ENCODE measurements at regions not wholly inside any gene's neighbourhood (a gene's known extent, or its start where the extent isn't known, plus 50 kb on each side); places are given as distances from the start of the nearest gene placed in this dataset.

DNA sequence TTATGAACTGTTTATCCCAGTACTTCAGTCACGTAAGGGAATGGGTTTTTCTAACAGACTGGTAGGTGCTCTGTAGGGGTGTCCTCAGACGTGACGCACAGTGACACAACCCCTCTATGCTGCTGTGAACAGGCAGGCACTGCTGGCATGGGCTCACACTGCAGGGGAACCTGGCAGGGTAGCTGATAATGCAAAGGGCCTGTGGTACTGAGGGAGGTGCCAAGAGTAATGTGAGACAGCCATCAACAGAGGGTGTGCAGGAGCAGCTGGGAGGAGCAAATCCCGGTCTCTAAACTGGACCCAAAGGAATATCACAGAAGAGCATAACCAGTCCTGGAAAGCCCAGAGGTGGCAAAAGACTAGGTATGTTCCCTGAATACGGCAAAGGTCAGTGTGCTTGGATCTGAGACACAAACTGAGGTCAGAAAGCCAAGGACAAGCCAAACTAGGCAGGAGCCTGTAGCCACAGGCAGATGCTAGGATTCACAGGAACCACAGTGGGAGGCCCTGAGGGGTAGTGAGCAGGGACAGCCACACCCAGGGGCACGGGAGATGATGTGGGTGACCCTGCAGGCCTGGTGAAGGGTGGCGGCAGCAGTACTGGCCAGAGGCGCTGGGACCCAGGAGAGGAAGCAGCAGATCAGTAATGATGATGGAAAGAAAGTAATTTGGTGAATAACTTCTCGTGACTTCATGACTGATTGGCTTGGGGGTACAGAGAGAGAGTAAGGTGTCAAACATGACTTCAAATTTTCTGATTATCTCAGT is 248.1 kb upstream of the CHRNA7 start:
- no peak for DNase-seq

DNA sequence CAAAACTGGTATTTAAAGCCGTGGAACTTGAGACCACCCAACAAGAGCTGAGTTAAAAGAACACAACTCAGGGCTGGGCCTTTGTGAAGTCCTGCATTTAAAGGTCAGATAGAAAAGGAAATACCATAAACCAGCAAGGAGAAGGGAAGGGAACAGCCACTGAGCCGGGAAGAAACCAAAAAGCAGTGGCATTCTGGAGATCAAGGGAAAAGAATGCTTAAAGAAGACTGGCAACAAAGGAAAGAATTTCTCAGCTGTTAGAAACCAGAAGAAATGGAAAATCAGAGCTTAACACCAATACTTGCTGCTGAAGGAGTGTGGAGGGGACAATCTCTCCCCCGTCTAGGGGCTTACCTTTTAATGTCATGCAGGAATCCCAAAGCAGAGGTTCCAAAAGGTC is 247.4 kb upstream of the CHRNA7 start:
- no peak for DNase-seq

DNA sequence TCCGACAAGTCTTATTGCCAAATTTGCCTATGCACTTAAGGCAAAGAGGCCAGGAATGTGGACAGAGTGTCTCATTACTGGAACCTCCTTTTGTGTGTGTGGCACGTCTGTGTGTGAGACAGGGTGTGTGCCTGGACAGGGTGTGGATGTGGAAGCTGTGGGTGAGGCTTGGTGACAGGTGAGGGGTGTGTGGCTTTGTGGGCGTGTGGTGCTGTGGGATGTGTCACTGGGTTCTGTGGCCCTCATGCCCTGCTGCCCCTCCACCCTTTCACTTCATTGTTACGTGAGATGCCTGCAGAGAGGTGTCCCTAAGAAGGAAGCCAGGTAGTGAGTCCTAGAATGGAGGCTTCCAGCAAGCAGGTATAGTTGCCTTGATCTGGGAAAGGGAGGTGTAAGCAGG is 244.0 kb upstream of the CHRNA7 start:
- no peak for DNase-seq

GRCh38 chr15:31788104-31788503 is 242.2 kb upstream of the CHRNA7 start:
- no peak for DNase-seq

GRCh38 chr15:31792611-31793199 is 237.6 kb upstream of the CHRNA7 start:
- DNase-seq: no peak

- DNase-seq: no peak
These were observed 231.0 kb upstream of the CHRNA7 start for GRCh38 chr15:31799319-31799714.

DNA sequence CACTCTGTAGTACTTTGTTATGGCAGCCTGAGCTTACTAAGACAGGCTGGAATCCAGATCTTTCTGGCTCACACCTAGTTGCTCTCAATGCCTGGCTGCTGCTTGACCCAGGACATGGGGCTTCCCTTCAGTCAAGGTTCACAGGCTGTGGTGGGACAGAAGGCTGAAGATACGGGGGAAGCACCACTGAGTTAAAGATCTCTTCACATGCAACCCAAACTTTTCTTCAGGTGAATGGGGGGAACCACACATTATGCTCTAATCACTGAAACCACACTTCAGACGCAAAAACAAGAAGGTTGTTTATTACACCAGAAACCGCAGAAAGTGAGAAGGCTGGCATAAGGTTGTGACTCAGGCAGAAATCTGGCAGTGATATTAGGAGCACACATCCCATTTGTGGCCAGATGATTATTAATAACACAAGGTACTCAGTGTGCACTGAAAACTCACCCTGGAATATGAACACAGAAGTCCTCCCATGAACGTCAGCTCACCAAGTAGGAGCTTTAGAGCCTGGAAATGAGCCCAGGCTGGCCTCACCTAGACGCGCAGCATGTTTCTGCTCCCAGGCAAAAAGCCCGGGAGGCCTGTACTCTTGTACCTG is 230.5 kb upstream of the CHRNA7 start:
- DNase-seq: no peak

DNA sequence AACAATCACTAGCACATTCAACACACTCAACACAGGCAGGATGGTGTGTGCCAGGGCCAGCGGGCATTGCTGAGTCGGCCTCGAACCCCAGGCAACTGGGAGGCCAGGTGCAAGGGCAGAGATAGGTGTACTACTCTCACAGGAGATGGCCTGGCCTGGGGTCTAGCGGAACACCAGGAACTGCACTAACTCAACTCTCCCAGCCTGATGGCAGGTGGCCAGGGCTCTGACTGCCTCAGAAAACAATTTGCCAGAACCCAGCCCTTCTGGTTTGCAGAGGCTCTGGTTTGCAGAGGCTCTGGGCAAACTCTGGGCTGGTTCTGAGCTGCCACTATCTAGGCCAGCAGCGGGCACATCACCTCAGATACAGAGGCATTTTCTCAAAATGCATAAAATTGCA is 229.2 kb upstream of the CHRNA7 start:
- peak; percentile 3 for DNase-seq

- DNase-seq: no peak
These were observed 227.6 kb upstream of the CHRNA7 start for GRCh38 chr15:31802761-31803160.

DNA sequence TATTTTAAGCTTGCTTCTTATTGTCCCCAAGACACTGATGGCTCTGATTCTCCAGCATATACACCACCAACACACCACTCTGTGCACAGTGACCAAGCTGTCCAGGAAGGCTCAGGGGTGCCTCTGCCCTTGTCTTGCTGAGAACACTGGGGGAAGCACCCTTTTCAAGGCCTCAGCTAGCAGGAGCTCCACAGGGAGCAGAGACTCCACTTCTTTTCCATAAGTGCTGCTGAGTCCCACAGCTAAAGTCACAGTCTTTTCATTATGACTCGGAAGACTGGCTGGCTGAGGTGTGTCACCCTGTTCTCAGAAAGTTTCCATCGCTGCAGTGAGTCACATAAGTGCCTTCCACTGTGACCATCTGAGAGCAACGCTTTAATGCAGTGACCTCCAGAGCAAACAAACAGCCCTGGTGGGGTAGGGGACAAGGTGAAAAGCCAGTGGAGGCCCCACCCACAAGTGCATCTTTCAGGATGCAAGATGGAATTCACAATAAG is 226.9 kb upstream of the CHRNA7 start:
- DNase-seq: no peak

GRCh38 chr15:31805090-31805662 is 225.1 kb upstream of the CHRNA7 start:
- no peak for DNase-seq

- no peak for DNase-seq
These were observed 224.2 kb upstream of the CHRNA7 start for GRCh38 chr15:31806106-31806505.

DNA sequence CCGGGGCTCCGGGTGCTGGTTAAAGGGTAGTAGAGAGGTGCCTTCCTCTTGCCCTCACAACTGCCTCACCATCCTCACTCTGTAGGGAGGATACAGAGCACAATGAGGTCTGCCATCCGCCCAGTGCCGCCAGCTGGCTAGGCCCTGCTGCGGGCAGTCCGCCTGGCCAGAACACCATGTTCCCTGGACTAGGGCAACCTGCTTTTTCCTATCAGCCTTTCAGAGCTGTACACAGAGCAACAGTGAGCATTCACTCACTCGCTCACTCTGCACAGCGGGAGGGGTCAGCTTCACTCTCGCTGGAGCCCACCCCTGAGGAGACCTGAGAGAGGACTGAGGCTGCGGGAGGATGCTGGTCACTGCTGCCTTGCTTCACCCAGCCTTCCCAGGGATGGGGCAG is 218.7 kb upstream of the CHRNA7 start:
- no peak for DNase-seq

GRCh38 chr15:31814082-31814481 is 216.2 kb upstream of the CHRNA7 start:
- DNase-seq: no peak

- no peak for DNase-seq
These were observed 214.7 kb upstream of the CHRNA7 start for GRCh38 chr15:31815411-31816155.

- DNase-seq: no peak
These were observed 207.9 kb upstream of the CHRNA7 start for GRCh38 chr15:31822463-31822862.

DNA sequence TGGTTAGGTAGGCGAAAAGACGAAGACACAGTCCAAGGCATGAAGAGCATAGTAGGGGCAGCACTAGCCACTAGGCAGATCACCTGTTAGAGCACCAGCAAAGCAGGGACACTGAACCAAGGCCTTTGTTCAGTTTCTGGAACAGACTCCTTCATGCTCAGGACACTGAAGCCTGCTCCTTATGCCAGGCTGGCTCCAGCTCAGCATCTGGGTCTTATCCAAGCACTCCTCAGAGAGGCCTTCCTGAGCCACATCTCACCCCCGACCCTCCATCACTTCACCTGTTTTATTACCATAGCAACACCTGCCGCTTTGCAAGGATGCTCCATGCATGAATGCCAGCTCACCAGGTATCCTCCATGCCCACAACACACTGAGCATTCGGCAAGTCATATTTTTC is 206.3 kb upstream of the CHRNA7 start:
- DNase-seq: no peak

DNA sequence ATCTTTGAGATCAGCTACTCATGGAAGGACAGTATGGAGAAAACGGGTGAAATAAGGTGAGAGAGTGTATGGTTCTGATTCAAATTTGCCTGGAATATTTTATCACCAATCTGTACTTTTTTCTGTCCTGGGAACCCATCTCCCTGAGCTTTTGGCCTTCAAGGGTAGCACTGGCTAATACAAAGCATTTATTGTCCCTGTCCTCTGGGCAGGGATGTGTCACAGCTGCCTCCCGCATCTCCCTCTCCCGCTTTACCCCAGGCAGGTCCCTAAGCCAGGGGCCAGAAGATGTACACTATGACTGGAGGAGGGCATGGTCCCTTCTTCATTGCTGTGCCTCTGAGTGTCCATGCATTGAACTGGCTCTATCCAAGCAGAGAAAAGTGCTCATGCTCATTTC is 201.7 kb upstream of the CHRNA7 start:
- no peak for DNase-seq

DNA sequence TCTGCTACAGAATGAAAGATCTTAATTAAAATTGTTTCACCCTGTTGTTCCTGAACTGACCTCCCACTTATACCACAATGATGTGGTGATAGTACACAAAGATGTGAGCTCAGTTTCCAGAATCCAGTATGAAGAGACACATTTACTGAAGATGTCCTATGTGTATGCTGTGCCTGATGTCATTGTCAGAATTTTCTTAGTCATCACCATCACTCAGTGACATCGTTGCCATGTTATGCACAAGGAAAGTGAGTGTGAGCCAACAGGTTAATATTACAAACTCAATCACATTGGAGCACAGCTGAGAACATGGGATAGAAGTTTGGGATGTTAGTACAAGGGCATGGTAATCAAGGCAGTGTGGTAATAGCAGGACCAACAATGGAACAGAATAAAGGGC is 199.7 kb upstream of the CHRNA7 start:
- no peak for DNase-seq

DNA sequence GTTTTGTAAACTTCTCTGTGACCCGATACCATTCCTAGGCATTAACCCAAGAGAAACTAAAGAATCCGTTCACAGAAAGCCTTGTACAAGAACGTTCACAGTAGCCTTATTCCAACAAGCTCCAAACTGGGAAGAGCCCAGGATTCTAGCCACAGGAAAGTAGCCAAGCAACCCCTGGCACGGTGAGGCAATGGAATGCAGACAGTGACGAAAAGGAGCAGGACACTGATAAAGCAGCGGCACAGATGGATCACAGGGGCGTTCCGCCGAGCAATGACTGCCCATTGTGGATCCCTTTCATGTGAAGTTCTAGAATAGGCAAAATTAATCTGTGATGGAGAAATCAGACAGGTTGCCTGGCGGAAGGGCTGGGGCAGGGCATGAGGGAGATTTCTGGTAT is 198.7 kb upstream of the CHRNA7 start:
- DNase-seq: no peak

DNA sequence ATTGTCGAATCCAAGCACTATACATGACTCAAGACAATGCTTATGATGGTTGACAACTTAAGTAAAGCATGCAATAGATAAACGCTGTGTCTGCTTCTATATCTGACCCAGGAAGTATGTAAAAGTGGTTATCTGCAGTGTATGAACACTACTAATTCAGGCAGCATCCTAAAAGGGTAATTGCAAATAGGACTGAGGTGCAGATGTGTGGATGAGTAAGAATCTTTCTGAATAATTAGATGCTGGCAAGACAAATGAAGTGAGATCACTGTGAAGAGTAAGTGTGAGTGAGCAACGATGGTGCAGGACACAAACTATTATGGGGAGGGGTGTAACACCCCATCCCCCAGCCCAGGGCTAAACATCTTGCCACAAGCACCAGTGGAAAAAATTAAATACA is 195.7 kb upstream of the CHRNA7 start:
- no peak for DNase-seq

- no peak for DNase-seq
These were observed 190.9 kb upstream of the CHRNA7 start for GRCh38 chr15:31839388-31839787.

DNA sequence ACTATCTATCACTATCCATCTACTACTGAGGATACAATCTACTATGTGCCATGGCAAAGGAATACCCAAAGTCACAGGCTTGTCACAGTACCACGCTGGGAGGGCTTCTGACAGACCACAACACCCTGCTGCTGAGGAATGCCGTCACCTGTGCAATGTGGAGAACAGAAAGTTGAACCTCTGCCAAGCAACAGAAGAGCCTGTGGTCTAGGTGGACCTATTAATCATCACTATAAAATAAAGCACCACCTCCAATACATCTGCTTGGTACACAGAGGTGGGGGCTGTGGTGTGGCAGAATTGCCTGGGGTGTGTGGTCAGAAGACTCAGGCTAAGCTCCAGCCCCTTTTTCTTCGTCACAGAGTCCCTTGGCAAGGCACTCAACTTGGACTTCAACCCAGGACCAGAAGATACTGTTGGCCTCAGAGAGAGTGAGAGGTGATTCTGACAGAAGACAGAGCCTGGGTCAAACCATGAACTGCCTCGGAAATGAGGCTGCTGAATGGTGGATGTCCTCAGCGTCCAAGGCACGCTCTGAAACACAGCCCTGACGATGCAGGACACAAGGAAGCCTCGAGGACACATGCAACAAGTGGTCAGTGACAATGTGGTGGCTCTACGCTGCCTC is 189.4 kb upstream of the CHRNA7 start:
- no peak for DNase-seq

All from DMS 273 treated with DMSO at 0.1 percent for 48 hours (cell line).